ENCODE measurements at regions not wholly inside any gene's neighbourhood (a gene's known extent, or its start where the extent isn't known, plus 50 kb on each side); places are given as distances from the start of the nearest gene placed in this dataset.
"Not testable (repeated sequence)": the region's sequence is repeated elsewhere in the genome, so short reads cannot be mapped to it uniquely, and the experiment has no call there.

DNA sequence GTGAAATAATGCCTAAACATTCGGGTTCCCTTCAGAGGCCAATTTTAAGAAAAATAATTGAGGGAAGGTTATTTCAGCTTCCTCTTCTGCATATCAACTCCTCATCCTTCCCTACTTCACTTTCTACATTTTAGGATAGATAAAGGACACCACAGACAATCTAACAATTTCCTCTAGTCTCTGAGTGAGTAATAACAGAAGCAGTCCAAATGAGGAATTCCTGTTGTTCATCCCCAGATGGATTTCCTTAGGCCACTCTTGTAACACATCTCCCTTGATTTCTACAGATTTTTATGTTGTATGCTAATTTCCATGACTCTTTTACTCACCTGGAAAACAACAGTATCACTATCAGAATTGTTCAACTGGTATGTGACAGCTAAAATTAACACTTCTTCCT lies 87.7 kb upstream of the LYPLAL1 start:
- TF ChIP-seq, protein P1, sequence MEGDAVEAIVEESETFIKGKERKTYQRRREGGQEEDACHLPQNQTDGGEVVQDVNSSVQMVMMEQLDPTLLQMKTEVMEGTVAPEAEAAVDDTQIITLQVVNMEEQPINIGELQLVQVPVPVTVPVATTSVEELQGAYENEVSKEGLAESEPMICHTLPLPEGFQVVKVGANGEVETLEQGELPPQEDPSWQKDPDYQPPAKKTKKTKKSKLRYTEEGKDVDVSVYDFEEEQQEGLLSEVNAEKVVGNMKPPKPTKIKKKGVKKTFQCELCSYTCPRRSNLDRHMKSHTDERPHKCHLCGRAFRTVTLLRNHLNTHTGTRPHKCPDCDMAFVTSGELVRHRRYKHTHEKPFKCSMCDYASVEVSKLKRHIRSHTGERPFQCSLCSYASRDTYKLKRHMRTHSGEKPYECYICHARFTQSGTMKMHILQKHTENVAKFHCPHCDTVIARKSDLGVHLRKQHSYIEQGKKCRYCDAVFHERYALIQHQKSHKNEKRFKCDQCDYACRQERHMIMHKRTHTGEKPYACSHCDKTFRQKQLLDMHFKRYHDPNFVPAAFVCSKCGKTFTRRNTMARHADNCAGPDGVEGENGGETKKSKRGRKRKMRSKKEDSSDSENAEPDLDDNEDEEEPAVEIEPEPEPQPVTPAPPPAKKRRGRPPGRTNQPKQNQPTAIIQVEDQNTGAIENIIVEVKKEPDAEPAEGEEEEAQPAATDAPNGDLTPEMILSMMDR (IDR thresholded peaks at IDR 0.05; ENCODE audit: extremely low read depth, missing control alignments): no peak
- DNase-seq (ENCODE audit: low spot score): no peak

DNA sequence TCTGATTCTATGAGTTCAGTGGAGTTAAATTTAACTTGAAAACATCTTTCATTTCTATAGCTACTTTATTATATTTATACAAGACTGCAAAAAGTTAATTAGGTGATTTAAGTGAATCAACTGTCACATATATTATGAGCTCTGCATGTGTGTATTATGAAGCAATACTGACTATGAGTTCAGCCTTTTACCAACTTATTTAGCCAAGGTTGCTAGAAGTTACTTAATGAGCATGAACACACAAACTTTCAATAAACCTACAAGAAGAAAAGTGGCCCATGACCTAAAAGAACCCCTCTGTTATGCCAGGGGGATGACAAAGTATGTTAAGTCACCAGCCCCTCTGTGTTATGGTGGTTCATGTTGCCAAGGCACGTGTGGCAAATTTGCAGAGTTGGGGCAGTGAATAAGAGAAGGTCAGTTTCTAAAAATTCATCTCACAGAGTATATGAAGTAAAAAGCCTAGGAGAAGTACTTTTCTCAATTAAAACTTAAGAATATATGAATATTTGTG lies 86.7 kb upstream of the LYPLAL1 start:
- TF ChIP-seq, protein P1 (IDR thresholded peaks at IDR 0.05; ENCODE audit: extremely low read depth, missing control alignments): no peak
- DNase-seq (ENCODE audit: low spot score): no peak

DNA sequence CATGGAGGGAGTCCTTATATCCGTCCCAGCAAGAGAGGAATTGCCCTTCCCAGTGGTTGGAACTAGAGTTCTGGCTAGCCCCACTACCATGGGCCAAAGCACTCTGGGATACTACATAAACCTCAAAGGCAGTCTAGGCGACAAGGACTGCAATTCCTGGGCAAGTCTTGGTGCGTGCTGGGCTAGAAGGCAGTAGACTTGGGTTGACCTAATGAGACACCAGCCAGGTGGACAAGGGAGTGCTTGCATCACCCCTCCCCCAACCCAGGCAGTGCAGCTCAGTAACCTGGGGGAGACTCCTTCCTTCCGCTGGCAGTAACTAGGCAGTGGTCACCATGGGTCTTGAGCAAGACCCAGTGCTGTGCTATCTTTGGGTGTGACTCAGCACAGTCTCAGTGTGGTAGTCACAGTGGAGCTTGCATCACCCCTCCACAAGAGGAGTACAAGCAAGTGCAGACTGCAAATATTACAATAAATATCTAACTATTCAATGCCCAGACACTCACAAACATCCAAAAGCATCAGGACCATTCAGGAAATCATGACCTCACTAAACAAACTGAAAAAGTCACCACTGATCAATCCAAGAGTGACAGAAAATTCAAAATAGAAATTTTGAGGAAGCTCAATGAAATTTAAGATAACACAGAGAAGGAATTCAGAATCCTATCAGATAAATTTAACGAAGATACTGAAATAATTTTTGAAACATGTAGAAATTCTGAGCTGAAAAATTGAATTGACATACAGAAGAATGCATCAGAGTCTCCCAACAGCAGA lies 84.7 kb upstream of the LYPLAL1 start:
- TF ChIP-seq, protein P1 (IDR thresholded peaks at IDR 0.05; ENCODE audit: extremely low read depth, missing control alignments): no peak
- DNase-seq (ENCODE audit: low spot score): peak; percentile 28

DNA sequence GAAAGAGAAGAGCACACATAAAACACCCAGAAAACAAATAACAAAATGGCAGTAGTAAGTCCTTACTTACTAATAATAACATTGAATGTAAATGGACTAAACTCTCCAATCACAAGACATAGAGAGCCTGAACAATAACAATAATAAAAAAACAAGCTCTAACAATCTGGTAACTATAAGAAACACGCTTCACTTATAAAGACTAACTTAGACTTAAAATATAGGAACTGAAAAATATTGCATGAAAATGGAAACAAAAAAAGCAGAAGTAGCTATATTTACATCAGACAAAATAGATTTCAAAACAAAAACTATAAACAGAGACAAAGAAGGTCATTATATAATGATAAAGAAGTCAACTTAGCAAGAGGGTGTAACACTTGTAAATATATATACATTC lies 83.1 kb upstream of the LYPLAL1 start:
- TF ChIP-seq, protein P1 (IDR thresholded peaks at IDR 0.05; ENCODE audit: extremely low read depth, missing control alignments): no peak
- peak; percentile 18 for DNase-seq (ENCODE audit: low spot score)

DNA sequence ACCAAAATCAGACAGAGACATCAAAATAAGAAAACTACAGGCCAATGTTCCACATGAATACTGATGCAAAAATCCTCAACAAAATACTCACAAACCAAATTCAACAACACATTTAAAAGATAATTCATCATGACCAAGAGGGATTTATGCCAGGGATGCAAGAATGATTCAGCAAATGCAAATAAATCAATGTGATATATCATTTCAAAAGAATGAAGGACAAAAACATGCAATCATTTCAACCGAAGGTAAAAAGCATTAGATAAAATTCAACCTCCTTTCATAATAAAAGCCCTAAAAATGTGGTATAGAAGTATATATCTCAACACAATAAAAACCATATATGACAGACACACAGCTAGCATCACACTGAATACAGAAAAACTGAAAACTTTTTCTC lies 81.5 kb upstream of the LYPLAL1 start:
- no peak for DNase-seq (ENCODE audit: low spot score)

DNA sequence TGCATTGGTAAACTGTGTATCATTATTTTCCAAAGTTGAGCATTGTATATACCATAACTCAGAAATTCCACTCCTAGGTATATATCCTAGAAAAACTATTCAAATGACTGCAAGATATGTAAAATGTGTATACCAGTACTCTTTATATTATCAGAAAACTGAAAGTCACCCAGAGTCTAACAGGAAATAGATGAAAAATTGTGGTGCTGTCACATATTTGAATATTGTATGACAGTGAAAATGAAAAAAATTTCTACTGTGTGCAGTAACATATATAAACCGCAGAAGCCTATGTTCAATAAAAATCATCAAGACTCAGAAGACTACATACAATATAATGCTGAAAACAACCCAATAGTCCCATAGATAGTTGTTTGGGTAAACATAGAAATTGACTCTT lies 74.4 kb upstream of the LYPLAL1 start:
- no peak for DNase-seq (ENCODE audit: low spot score)
- TF ChIP-seq, protein P1 (IDR thresholded peaks at IDR 0.05; ENCODE audit: extremely low read depth, missing control alignments): no peak

More for the DNA sequence above, 81.5 kb upstream of the LYPLAL1 start:
- TF ChIP-seq, protein P1 (IDR thresholded peaks at IDR 0.05; ENCODE audit: extremely low read depth, missing control alignments): no peak

DNA sequence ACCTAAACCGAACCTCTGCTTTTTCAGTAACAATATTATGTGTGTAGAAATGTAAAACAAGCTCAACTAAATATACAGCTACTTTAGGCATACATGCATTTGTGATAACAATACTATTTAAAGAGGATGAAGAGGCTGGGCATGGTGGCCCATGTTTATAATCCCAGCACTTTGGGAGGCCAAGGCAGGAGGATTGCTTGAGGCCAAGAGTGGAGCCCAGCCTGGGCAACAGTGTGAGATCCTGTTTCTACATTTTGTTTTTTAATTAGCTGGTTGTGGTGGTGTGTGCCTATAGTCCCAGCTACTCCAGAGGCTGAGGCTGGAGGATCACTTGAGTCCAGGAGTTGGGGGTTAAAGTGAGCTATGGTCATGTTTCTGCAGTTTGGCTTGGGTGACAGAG lies 73.6 kb upstream of the LYPLAL1 start:
- TF ChIP-seq, protein P1 (IDR thresholded peaks at IDR 0.05; ENCODE audit: extremely low read depth, missing control alignments): no peak
- DNase-seq (ENCODE audit: low spot score): no peak

DNA sequence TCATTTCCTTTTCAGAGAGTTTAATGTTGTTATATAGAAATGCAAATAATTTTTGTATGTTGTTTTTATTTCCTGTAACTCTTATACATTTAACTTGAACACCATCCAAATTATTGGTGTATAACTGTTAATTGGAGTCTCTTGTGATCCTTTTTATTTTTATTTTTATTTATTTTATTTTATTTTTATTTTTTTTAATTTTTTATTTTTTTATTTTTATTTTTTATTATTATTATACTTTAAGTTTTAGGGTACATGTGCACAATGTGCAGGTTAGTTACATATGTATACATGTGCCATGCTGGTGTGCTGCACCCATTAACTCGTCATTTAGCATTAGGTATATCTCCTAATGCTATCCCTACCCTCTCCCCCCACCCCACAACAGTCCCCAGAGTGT lies 71.2 kb upstream of the LYPLAL1 start:
- not testable (repeated sequence) for DNase-seq (ENCODE audit: low spot score)

Data from GM20000 (cell line).